Fibroblast of skin of scalp (primary cell): ENCODE measurements at regions not wholly inside any gene's neighbourhood (a gene's known extent, or its start where the extent isn't known, plus 50 kb on each side); places are given as distances from the start of the nearest gene placed in this dataset.

ENCODE experiments used
- DNase-seq: peaks from one replicate; pipeline ENCODE4 v3.0.0-alpha.2; 2013

DNA sequence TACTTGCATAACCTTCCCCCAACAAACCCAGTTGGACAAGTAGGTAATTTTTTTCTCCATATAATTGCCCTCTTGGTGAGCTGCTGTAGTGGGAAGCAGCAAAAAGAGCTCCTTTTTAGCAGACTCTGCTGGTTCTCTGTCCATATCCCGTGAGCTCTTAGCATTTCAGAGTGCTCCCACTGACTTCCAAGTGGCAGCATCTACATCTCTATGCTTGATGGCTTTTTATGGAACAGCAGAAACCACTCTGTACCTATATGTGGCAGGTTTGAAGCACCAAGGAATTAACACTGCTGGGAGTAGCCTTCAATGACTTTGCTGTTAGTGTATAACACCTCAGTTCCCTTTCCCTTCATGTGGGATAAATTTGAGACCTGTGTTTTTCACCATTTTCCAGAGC is 168.4 kb upstream of the NHS start:
- DNase-seq: no peak

DNA sequence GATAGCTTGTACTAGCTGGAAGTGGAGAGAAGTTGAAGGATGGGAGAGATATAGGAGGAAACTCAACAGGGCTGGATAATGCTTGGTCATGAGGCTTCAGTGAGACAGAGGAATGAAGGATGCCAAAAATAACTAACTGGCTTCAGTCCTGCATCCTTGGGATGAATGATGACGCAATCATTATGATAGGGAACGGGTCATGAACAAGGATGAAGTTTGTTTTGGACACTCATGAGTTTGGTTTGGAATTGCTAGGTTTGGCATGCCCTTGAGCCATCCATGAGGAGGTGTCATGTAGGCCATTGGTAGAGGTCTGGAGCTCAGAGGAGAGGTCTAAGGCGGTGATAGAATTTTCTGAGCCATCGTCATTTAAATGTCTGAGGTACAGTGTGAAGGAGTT is 160.0 kb upstream of the NHS start:
- peak; percentile 6 for DNase-seq

DNA sequence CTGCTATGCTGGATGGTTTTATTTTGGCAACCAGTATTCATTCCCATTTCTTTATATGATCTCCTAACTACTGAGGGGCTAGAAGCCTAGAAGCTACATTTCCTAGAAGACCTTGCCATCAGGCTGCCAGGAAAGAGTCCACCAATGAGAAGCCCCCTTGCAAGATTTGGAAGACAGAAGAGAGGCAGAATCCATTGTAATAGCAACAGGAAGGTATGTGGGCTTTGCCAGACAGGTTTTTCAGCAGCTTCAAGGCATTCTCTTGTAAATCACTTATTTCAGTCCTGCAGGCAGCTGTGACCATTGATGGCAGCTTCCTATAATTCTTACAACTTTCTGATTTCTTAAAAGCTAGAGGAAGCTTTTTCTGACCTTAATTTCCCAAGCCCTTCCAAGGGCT is 148.3 kb upstream of the NHS start:
- DNase-seq: no peak

DNA sequence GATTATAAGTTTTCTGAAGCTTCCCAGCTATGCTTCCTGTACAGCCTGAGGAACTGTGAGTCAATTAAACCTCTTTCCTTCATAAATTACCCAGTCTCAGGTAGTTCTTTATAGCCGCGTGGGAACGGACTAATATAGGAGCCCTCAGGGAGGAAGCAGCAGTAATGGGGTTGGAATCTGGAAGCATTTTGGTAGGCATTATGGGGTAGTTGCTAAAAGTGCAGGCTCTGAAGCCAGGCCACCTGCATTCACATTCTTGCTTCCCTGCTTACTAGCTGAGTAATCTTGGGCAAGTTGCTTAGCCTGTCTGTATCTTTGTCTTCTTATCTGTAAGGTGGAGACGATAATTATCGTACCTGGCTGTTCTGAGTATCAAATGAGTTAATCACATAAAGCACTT is 137.9 kb upstream of the NHS start:
- no peak for DNase-seq

DNA sequence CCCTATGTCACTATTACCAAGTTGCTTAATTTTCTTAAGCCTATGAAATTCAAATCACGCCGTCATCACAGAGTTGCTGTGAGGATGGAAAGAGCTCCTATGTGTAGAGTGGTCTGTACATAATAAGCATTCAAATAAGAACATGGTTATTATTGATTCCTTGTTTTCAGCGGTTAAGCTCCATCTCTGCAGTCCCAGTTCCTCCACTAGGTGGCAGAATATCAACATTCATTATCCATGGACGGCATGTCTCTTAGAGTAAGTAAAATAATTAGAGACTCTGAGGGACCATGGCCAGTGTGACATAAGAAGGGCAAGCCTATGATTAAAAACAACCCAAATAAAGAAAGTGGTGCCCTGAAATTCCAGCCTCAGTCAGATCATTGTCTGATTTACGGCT is 132.5 kb upstream of the NHS start:
- DNase-seq: peak; percentile 46

DNA sequence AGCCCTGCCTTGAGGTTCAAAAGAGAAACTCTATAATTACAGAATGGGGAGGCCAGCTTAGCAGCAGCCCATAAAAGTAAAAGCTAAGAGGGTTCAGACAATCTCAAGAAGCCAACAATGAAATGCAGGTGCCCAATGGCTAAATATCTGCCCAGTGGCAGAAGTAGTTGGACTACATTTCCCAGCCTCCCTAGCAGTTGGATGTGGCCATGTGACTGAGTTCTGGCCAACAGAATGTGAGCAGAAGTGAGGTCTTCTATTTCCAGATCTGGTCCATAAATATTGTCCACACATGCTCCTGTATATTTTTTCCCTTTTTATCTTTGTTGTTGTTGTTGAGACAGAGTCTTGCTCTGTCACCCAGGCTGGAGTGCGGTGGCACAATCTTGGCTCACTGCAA is 127.9 kb upstream of the NHS start:
- DNase-seq: no peak

DNA sequence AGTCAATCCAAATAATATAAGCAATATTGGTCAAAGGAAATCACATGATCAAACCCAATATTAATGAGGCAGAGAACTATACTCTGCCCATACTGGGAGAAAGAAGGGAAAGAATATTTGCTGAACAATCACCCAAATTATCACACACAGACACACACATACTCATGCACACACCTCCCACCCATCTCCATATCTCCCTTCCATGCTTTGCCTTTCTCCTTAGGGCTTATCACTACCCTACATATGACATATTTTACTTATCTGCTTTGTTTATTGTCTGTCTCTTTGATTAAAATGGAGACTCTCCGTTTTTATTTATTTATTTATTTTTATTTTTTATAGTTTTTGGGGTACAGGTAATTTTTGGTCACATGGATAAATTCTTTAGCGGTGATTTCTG is 112.9 kb upstream of the NHS start:
- no peak for DNase-seq

DNA sequence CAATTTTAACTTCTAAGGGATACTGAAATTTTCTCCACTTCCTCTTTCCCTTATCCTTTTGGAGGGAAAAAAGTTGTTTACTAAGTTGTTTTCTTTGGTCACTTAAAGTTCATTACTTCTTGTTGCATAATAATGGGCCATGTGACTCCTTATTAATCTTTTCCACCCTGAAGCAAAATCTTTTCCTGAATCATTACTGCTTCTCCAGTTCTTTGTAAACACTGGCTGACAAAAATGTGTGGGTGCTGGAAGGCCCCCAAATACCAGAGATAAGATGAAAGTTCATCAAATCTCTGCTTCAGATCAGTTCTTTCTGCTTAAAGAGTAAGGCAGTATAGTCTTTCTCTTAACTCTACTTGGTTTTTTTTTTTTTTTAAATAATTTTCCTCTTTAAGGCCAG is 108.9 kb upstream of the NHS start:
- no peak for DNase-seq

DNA sequence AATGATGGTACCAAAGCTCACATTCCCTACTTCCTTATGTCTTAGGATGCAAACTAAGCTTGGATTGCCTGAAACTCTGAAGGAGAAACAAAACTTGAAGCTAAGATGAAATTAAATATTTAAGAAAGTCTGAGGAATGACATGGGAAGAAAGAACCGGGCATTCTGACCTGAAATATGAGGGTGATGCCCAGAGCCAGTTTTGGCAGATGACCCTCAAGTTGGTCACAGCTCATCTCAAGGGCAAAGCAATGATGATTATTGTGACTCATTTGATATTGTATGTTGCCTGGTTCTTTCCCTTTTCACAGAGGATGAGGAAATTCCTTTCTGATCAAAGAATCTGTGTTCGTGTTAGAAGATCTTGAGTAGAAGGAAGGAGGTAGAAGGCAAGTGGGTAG is 96.0 kb upstream of the NHS start:
- no peak for DNase-seq

DNA sequence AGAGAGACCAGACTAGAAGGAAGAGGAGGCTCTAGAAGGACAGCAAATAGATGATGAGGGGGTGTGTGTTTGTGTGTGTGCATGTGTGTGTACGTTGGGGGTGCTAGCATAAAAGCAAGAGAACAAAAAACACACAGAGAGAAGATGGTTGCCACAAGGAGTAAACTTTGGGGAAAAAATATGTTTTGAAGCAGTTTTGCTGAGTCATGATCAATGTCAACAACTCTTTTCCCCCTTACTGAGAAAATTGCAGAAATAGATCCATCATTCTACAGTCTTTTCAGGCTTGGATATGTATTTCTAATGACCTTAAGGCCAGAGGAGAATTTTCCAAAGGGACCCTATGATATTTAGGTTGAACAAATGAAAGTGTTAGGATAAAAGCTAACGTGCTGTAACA is 89.0 kb upstream of the NHS start:
- no peak for DNase-seq

DNA sequence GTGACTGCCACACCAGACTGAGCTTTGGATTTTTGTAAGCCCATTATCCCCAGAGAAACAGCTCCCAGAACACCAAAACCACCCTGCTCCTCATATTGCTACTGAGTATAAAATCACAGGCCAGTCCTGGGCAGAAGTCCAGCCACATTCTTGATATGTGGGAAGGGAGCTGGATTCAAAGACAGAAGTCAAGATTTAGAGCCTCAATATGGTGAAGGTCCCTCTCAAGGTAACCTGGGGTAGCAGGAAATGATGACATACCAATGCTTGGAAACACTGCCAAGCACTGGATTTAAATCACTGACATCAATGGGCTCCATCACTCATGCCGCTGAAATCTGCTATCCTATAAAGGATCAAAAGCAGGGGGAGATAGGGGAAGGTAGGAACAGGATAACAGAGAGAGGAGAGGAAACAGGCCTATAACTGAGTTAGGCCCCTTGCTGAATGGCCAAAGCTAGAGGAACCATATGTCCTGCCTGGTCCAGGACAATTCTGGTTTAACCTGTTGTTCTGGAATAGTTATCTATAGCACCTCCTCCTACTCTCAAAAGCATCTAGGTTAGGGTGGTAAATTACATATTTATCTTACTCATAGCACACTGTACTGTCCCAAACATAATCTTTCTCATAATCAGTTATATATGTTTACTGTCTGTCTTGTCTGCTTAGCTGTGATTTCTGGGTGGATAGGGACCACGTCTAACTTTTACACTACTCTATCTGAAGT is 83.7 kb upstream of the NHS start:
- peak; percentile 2 for DNase-seq

DNA sequence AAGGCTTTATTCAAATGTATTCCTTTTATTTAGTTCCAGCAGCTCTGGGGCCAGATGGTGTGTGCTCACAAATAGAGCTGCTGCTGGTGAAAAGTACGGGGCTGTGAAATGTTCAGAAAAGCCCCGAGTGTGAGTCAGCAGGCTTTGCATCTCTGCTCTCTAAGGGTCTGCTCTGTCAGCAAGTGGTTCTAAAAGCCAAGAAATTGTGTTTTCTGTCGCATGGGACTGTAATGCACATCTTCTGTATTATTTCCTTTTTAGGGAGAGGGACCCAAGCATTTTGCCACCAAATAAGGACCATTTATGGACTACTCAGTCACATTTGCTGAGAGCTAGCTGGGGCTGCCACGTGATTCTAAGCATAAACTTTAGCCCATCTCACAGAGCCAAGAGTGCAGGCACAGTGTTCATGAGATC is 82.9 kb upstream of the NHS start:
- DNase-seq: peak; percentile 78

DNA sequence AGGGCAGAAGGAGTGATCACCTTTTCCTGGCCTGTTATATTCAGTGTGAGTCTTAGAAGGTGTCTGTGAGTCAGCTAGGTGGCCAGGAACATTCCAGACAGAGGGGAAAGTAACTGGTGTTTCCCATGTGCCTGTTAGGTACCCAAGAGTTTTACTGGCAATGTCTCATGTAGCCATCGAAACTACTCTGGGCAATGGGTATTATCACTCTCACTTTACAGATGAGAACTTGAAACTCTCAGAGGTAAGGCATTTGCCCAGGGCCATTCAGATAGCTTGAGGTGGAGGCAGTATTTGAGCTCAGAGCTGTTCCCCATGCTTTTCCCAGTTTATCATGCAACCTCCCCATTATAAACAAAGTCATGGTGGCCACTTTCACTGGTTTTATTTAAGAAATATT is 80.4 kb upstream of the NHS start:
- DNase-seq: no peak

DNA sequence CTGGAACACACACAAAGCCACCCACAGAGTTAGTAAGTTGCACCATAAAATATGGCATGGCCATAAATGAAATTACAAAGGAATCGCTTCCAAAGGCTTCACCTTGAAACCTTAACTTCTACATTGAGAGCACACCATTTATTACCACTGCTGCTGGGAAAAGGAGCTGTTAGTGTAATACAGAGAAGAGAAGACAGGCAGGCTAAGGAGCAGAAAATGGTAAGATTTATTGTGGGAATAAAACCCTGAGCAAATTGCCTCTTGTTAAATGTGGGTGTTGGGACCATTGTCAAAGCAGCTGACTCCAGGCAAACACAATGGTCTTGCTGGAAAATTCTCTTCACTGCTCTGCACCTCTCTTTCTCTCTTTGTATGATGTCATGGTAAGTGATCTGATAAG is 79.2 kb upstream of the NHS start:
- no peak for DNase-seq

DNA sequence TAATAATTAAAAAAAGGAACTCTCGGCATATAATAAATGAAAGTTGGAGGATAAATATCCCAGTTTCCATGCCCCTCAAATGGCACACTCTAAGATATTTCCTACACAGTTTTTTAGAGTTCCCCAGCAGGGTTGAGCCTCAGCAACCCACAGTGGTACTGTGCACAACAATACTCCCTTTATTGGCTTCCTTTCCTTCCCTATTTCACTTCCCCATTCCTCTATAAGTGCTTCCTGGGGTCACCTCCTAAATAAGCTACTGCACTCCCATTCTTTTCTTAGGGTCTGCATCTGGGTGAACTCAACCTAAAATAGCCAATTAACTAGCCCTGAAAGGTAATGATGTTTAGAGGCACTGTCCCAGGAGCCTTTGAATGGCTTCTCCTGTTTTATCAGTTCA is 76.4 kb upstream of the NHS start:
- no peak for DNase-seq

DNA sequence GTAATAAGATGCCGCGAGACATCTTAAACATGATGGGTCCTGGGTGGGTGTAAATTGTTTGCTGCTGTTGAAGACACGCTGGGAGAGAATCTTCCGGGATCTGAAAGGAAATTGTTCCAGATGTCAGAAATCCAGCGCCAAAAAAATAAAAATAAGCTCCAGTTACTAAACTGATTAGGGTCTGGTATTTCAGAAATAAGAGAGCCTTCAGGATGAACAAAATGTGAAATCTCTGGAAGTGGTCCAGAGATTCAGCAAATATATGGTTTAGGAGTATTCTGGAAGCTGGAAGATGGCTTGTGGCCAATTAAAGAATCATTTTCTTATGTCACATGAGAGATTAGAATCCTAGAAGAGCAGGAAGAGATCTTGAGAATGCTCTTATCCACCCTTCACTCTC is 75.8 kb upstream of the NHS start:
- DNase-seq: peak; percentile 20

DNA sequence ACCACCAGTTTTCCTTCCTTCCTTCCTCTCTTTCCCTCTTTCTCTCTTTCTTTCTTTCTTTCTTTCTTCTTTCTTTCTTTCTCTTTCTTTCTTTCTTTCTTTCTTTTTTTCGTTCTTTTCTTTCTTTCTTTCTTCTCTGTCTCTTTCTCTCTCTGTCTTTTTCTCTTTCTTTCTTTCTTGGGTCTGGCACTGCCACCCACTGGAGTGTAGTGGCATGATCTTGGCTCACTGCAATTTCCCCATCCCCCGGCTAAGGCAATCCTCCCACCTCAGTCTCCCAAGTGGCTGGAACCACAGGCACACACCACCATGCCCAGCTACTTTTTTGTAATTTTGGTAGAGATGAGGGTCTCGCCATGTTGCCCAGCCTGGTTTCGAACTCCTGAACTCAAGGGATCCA is 51.6 kb upstream of the NHS start:
- no peak for DNase-seq
